Posterior vena cava (tissue), 2 donors: ENCODE measurements at regions not wholly inside any gene's neighbourhood (a gene's known extent, or its start where the extent isn't known, plus 50 kb on each side); places are given as distances from the start of the nearest gene placed in this dataset.
A peak's percentile ranks its signal among the peaks of the same experiment; 100 is the strongest.
"Not testable (repeated sequence)": the region's sequence is repeated elsewhere in the genome, so short reads cannot be mapped to it uniquely, and the experiment has no call there.

ENCODE experiments used
- DNase-seq: peaks from one replicate; pipeline ENCODE4 v3.0.0-alpha.2; 2020; ENCODE audit warnings: low spot score
- intact Hi-C, 2 donors: fragments of 100-400 bp; cut with DNase I; formaldehyde crosslinking; loops; one replicate each; pipeline versions ENCODE4 v1.14.1 to v1.14.2; 2022 to 2023
- donor health status: DM: yes; HTN: yes; CAD: no.
- donor health status: DM: yes; HTN: yes; CAD: no.

DNA sequence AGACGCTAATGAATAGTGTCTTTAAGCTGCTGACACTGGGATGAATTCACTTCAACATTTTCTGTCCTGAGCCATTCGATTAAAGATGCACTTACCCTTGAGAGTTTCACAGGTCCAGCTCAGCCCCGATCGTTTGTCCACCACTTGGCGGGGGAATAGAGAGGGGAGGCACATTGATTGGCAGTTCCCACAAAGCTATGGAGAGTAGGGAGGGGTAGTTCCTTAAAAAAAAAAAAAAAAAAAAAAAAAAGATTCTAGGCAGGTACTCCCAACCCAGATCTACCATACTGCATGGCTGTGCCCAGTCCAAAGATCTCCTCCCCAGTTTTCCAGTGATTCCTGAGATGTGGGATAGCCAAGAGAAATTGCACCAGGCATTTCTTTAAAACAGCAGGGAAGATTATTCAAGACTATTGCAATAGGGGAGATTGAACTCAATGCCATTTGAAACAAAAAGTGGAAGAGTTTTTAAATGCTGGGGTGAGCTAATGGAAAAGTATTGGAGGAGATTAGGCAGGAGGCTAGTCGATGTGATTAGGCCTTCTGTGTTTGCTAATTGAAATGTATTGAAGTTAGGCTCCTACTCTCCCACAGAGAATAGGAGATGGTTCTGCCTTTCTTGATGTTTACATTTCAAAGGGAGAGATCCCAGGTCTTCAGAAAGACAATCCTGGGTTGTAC, 2217.4 kb upstream of the WWC1 start:
- DNase-seq: no peak
- intact Hi-C loops: no loop called here

DNA sequence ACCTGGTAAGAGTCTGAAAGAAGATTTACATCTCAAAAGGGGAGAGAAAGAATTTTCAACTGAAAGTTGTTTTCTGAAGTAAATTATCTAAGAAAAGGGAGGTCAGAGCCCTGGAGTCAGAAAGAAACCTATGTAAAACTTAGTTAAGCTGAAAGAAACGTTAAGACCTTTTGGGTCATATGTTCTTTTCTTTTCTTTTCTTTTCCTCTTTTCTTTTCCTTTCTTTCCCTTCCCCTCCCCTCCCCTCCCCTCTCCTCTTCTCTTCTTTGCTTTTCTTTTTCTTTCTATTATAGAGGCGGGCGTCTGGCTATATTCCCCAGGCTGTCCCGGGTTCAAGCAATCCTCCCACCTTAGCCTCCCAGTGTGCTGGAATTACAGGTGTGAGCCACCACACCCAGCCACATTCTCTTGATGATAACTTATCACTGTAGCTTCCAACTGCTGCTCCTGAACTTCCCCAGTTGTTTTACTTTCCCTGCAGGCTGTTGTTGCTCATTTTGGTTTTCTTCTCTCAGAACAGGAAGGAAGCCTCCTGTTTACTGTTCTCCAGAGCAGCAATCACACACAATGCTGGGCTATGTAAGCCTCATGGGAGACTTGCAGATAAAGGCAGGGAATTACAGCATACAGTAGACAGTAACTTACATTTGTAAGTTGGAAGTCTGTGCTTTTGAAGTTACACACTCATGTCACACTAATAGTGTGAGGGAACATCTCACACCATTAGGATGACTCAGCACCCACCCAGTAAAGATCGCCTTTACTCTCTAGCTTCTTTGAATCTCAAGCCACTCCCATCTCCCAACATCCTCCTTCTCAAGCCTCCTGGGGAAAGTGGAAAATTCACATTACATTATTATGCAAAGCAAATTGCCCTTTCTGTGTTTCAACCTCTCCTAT, 2216.6 kb upstream of the WWC1 start:
- intact Hi-C loops: no loop called here
- DNase-seq: no peak

DNA sequence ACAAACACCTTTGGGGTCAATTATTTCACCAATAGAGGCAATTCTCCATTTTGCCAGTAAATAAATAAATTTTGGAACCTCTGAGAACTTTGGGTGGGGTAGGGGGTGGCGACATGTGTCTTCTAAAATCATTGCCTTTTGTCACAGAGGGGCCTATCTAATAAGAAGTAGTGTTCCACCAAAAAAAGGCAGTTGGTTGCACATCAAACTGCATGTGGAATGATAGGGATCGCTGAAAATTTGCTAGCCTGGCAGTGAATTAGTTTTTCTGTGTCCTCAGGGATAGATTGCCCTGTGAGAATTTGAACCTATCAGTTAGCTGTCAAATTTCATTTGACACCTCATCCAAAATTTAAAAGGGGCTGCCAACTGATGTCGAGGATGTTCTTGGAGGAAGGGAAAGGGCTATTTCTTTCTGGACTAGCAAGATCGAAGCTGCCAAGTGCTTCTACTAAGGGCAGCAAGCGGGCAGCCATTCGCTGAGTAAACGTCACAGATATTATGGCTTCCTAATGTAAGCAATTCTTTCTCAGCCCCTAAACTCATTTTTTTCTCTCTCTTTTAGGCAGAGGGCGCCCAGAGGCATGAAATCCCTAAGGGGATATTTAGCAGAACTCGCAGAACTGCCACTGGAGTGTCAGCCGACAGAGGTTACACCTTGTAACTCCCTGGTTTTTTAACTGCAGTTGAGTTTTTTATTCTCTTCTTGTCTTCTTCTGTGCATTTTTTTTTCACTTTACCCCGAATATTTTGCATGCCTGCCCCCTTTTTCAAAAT, 2208.1 kb upstream of the WWC1 start:
- no peak for DNase-seq
- intact Hi-C loops: no loop called here

DNA sequence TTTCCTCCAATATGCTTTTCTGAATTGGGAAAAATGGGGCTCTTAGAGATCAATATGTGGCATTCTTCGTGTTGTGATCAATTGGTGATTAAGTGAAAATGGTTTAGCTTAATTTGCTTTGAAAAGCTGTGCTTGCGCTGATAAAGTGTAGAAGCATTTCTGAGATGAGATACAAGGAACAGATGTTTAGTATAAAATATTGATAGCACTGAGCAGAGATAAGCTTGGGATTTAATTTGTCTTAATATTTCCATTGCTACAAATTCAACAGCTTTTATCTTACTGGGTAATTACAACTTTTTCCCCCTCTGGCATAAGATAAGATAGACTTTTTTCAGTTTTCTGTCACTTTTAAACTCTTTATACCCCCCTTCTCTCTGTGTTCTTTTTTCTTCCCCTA, 2204.9 kb upstream of the WWC1 start:
- DNase-seq: no peak
- intact Hi-C loops: no loop called here

- DNase-seq: no peak
- intact Hi-C loops: no loop called here
These were observed 2202.9 kb upstream of the WWC1 start for GRCh38 chr5:166088389-166089039.

DNA sequence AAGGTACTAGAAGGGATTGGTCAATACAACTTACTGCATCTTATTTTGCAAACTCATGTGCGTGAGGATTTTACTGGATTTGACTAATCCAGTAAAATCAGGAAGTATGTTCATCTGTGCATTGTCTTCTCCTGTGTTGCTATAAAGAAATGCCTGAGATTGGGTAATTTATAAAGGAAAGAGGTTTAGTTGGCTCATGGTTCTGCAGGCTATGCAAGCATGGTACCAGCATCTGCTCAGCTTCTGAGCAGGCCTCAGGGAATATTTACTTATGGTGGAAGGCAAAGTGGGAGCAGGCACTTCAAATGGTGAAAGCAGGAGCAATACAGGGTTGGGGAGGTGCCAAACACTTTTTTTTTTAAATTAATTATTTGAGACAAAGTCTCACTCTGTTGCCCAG, 2199.5 kb upstream of the WWC1 start:
- intact Hi-C loops: no loop called here
- DNase-seq: no peak

DNA sequence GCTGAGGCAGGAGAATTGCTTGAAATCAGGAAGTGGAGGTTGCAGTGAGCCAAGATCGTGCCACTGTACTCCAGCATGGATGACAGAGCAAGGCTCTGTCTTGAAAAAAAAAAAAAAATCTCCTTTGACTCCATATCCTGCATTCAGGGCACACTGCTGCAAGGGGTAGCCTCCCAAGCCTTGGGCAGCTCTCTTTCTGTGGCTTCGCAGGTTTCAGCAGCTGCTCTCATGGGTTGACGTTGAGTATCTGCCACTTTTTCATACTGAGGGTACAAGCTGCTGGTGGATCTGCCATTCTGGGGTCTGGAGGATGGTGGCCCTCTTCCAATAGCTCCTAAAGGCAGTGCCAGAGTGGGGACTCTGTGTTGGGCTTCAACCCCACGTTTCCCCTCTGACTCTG, 2198.1 kb upstream of the WWC1 start:
- intact Hi-C loops: no loop called here
- DNase-seq: no peak

- no peak for DNase-seq
- intact Hi-C loops: no loop called here
These were observed 2188.5 kb upstream of the WWC1 start for GRCh38 chr5:166102947-166103346.

DNA sequence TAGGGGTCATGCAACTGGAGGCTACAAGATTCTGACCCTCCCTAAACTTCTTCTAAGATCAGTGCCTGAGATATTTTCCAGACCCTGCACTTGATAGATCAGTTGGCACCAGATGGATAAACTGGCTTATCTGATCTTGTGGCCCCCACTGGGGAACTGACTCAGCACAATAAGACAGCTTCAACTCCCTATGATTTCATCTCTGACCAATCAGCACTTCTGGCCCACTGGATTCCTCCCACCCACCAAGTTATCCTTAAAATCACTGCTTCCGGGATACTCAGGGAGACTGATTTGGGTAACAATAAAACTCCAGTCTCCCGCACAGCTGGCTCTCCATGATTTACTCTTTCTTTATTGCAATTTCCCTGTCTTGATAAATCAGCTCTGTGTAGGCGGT, 2180.4 kb upstream of the WWC1 start:
- intact Hi-C loops: no loop called here
- no peak for DNase-seq

DNA sequence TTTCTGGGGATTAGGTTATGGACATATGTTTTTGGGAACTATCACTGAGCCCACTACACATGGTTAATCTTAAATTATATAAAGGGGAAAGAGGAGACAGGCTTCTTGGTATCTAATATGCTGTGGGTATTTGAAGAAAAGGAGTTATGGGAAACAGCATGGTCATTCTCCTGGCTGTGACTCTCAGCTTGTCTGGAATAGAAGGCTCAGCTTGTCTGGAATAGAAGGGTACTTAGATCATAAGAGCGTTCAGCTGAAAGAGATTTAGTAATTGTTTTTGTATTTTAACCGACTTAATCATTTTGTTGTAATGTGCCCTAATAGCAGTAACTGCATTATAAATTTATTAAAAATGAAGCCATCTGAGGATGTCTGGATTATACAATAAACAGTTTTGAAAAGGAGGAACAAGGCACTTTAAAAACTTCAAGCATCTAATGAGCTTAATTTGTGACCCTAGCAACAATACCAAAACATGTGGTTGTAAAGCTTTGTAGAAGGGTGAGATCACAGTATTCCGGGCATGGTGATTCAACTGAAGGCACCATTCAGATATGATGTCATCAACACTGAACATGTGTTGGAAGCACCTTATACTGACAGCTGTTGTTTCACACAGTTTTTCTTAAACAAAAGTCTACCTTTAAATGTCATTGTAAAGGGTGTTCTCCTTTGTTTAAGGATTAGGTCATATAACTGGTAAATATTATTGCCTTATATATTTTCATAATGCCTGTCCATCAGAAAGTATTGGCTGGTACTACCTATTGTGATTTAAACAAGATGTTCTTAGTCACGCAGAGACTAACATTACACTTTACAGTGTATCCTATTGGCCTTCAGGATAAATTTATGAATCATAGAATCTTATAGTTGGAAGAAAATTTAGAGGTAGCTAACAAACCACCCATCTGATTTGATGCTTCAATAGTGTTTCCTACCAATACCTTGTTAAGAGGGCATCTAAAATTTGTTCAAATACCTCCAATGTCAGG, 2174.1 kb upstream of the WWC1 start:
- intact Hi-C loops: no loop called here
- DNase-seq: no peak

DNA sequence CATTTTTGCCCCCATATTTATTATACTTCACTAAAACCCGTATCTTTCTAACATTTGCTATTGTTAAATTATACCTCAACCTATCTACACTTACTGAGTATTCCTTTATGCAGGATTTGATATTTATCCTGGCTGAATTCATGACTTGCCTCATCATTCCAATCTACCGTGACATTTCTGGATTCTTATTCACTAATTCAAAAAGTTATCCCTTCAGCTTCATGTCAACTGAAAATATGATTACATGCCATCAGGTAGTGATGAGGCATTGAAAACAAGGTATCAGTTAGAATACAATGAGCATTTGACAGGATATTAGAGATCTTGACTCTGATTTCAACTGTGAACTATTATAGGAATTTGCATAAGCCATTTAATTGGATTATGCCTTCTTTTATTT, 2171.9 kb upstream of the WWC1 start:
- intact Hi-C loops: no loop called here
- no peak for DNase-seq

DNA sequence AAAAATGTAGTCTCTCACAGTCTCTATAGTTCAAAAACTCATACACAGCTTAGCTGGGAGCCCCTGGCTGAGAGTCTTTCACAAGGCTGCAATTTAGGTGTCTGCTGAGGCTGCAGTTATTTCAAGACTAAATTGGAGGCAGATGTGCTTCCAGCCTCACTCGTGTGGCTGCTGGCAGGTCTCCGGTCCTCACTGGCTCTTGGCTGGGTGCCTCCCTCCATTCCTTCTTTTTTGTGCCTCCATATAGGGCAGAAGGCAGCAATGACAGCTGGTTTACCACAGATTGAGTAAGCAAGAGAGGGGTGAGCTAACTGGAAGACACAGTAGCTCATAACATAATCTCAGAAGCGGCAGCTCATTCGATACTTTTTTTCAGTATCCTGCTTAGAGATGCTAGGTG, 2167.7 kb upstream of the WWC1 start:
- no peak for DNase-seq
- intact Hi-C loops: no loop called here

GRCh38 chr5:166127766-166128570, 2163.5 kb upstream of the WWC1 start:
- intact Hi-C loops: no loop called here
- peak; percentile 72 for DNase-seq

DNA sequence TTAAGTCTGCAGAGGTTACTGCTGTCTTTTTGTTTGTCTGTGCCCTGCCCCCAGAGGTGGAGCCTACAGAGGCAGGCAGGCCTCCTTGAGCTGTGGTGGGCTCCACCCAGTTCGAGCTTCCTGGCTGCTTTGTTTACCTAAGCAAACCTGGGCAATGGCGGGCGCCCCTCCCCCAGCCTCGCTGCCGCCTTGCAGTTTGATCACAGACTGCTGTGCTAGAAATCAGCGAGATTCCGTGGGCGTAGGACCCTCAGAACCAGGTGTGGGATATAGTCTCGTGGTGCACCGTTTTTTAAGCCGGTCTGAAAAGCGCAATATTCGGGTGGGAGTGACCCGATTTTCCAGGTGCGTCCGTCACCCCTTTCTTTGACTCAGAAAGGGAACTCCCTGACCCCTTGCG, 2146.3 kb upstream of the WWC1 start:
- intact Hi-C loops, DNase-seq: not testable (repeated sequence)

DNA sequence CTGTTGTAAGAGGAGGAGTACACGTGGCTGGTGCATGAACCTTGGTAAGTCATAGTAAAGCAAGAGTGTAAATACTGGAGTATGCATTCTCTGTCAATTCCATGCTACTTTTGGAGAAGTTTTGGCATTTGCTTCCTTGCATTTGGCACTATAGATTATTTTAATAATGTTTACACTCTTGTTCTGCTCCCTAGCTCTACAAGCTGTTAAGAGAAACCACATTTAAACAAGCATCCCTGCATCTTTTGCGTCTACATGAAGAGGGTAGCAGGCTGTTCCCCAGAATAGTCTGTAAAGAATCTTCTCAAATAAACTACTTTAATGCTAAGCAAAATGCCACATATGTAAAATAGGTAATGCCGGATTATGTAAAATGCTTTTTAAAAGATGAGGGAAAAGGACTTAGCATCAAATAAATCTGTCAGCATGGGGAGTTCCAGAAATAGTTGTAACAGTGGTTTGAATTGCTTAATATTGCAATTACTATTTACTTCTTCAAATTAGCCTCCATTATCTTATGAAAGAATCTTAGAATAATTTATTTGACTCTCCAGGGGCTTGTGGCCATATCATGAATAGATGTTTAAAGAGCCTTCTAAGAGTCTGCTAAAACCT, 2127.3 kb upstream of the WWC1 start:
- intact Hi-C loops: no loop called here
- no peak for DNase-seq

DNA sequence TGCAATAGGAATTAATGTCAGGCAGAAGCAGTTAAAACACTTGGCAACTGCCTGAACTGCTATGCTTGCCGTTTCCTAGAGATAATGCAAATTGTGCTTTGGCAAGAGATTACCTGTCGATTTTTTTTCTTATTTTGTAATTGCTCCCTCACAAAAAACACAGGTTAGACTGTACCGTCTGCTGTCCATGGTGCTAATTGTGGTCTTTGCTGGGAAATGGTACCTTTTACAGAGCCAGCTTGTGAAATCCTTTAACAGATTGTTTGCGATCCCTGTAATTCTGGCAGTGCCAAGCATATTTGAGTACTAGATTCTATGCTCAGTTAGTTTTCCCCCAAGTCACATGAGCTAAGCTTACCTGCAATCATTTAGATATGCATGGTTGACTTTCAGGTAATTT, 2125.8 kb upstream of the WWC1 start:
- intact Hi-C loops: no loop called here
- no peak for DNase-seq

DNA sequence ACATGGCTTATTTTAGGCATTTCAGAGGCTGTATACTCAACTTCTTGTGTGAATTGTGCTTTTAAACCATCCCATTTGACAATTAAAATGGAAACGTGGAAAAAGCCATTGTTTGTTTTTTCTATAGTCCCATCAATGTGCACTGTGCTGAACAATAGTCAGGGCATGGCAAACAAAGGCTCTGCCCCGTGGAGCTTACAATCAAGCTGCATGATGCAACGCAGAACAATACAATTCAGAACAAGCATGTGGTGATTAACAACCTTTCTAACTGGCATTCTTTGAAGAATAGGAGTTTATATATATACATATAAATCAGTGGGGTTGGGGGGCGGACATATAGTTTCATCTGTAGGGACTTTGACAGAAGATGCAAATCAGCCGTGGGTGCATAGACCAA, 2125.4 kb upstream of the WWC1 start:
- intact Hi-C loops: no loop called here
- no peak for DNase-seq
